ENCODE measurements at regions not wholly inside any gene's neighbourhood (a gene's known extent, or its start where the extent isn't known, plus 50 kb on each side); places are given as distances from the start of the nearest gene placed in this dataset.

DNA sequence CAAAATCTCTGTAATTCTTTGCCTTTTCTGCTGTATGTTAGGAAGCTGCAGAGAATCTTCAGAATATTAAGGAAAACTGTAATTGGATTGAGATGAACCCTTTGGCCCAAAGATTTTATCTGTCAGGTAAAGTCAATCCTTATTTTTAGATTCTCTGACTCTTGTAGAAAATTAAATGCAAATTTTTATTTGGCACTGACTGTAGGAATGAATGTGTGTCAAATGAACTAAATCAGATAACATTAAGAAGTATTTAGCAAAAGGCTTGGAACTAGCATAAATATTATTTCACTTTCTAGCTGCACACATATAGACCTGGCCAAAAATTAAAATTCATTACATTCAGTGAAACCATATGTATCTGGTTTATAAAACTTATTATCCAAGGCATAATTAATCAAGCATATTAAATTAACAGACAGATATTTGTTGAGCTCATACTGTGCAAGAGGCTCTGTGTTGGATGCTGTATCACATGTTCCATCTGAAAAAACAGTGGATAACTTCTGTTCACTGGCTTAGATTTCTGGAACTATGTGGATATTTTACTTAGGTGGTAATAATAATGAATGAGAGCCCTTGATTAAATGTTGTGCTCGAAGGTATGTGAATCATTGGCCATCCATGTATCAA lies 124.8 kb downstream of the HDGFL1 start:
- TF ChIP-seq, protein P1, sequence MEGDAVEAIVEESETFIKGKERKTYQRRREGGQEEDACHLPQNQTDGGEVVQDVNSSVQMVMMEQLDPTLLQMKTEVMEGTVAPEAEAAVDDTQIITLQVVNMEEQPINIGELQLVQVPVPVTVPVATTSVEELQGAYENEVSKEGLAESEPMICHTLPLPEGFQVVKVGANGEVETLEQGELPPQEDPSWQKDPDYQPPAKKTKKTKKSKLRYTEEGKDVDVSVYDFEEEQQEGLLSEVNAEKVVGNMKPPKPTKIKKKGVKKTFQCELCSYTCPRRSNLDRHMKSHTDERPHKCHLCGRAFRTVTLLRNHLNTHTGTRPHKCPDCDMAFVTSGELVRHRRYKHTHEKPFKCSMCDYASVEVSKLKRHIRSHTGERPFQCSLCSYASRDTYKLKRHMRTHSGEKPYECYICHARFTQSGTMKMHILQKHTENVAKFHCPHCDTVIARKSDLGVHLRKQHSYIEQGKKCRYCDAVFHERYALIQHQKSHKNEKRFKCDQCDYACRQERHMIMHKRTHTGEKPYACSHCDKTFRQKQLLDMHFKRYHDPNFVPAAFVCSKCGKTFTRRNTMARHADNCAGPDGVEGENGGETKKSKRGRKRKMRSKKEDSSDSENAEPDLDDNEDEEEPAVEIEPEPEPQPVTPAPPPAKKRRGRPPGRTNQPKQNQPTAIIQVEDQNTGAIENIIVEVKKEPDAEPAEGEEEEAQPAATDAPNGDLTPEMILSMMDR (conservative IDR thresholded peaks at IDR 0.05 in 1 of 2, IDR thresholded peaks at IDR 0.05 in 1 of 2; ENCODE audit: low read depth in 1 of 2, low read length in 2 of 2), result no peak
- TF ChIP-seq EZH2 (IDR thresholded peaks at IDR 0.05; ENCODE audit: low read length, missing control alignments), result no peak
